Stimulated activated naive B cell treated with anti-CD40 and anti-IgM and Interleukin-4, amounts not matched to agents 10 μg/mL and 1 μg/mL and 100 μg/mL, for 72 hours (primary cell): ENCODE measurements at regions not wholly inside any gene's neighbourhood (a gene's known extent, or its start where the extent isn't known, plus 50 kb on each side); places are given as distances from the start of the nearest gene placed in this dataset.
"Not testable (repeated sequence)": the region's sequence is repeated elsewhere in the genome, so short reads cannot be mapped to it uniquely, and the experiment has no call there.

ENCODE experiments used
- ATAC-seq, 2 donors: fragments of 150-1000 bp; cut with Tn5 transposase; replicated peaks; 2 replicates each; pipeline ENCODE4 v1.10.0; 2021; ENCODE audit warnings: moderate library complexity in 1 of 2
- DNase-seq: peaks from one replicate; pipeline ENCODE4 v3.0.0; 2021
- H3K27ac Mint-ChIP-seq: one replicate; pipeline ENCODE4 v1.8.0; 2022; ENCODE audit warnings: mild to moderate bottlenecking, mixed read lengths
- H3K27me3 Mint-ChIP-seq, 2 donors: one replicate each; pipeline ENCODE4 v1.8.0; 2022; ENCODE audit warnings: mixed read lengths in 2 of 2
- H3K36me3 Mint-ChIP-seq, 2 donors: one replicate each; pipeline ENCODE4 v1.8.0; 2022; ENCODE audit warnings: mixed read lengths in 2 of 2, mild to moderate bottlenecking in 1 of 2
- H3K4me1 Mint-ChIP-seq, 2 donors: one replicate each; pipeline ENCODE4 v1.8.0; 2022; ENCODE audit warnings: mixed read lengths in 2 of 2, mild to moderate bottlenecking in 1 of 2
- H3K4me3 Mint-ChIP-seq, 2 donors: one replicate each; pipeline ENCODE4 v1.8.0; 2022; ENCODE audit warnings: mild to moderate bottlenecking in 2 of 2, mixed read lengths in 2 of 2, moderate library complexity in 1 of 2
- H3K9me3 Mint-ChIP-seq, 2 donors: one replicate each; pipeline ENCODE4 v1.8.0; 2022; ENCODE audit warnings: mixed read lengths in 2 of 2, mild to moderate bottlenecking in 1 of 2

DNA sequence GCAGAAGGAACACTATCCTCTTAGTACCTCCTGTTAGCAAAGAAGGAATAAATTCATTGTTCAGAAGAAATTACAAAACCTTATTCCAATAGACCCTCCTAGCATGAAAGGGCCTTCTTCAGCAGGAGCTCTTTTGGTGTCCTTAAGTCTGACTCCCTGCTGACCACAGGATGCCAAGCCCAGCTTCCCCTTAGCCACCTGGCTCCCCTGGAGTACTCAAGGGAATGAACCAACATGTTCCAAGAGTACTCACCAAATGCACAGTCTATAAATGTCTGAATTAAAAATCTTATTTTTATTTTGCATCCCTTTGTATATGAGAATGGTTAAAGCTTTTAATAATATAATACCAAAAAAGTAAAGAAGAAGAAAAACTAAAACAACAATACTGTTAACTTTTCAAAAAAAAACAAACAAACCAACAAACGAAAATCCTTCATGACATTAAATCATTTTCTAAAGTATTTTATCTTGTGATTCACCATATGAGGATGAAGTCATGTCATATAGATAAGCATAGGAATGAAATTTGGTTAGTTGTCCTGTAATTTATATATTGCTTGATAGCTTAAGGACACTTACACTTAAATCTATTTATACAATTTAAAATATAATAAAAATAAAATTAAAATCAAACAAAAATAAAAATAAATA lies 1355.1 kb downstream of the HACE1 start:
- no peaks in the 10 kb centered on the region for H3K27me3 Mint-ChIP-seq
- ATAC-seq: no peak
- H3K27ac Mint-ChIP-seq: no peak overlapping the region
- peaks cover 0 to 1% of the 10 kb centered on the region in 2 donors for H3K9me3 Mint-ChIP-seq
- no peaks in the 10 kb centered on the region for H3K36me3 Mint-ChIP-seq
- no peak for DNase-seq
- H3K4me1 Mint-ChIP-seq: no peaks in the 10 kb centered on the region
- H3K4me3 Mint-ChIP-seq: no peak overlapping the region

DNA sequence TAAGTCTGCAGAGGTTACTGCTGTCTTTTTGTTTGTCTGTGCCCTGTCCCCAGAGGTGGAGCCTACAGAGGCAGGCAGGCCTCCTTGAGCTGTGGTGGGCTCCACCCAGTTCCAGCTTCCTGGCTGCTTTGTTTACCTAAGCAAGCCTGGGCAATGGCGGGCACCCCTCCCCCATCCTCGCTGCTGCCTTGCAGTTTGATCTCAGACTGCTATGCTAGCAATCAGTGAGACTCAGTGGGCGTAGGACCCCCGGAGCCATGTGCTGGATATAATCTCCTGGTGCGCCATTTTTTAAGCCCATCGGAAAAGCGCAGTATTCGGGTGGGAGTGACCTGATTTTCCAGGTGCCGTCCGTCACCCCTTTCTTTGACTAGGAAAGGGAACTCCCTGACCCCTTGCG lies 1363.1 kb downstream of the HACE1 start:
- H3K36me3 Mint-ChIP-seq, H3K27me3 Mint-ChIP-seq, DNase-seq, H3K9me3 Mint-ChIP-seq, H3K4me1 Mint-ChIP-seq, H3K27ac Mint-ChIP-seq, H3K4me3 Mint-ChIP-seq, ATAC-seq: not testable (repeated sequence)

DNA sequence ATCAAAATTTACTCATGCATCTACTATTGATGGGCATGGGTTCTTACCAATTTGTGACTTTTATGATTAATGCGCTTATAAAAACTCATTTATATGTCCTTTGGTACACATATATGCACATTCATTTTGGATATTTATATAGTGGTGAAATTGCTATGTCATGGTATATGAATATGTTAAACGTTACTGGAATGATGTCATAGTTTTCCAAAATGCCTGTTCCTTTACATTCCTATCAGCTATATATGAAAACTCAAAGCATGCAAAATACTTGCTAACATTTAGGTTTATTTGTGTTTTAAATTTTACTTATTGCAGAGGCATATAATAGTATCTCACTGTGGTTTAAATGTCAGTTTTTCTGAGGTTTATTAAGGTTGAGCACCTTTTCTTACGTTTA lies 1403.1 kb downstream of the HACE1 start:
- no peak overlapping the region for H3K4me3 Mint-ChIP-seq
- no peaks in the 10 kb centered on the region for H3K9me3 Mint-ChIP-seq
- no peak for ATAC-seq
- no peaks in the 10 kb centered on the region for H3K4me1 Mint-ChIP-seq
- no peaks in the 10 kb centered on the region for H3K36me3 Mint-ChIP-seq
- no peaks in the 10 kb centered on the region for H3K27me3 Mint-ChIP-seq
- H3K27ac Mint-ChIP-seq: no peak overlapping the region
- DNase-seq: no peak

GRCh38 chr6:103455275-103455674 lies 1404.4 kb downstream of the HACE1 start:
- Mint-ChIP-seq H3K36me3 (no peaks in the 10 kb centered on the region), H3K27ac (no peak overlapping the region), H3K27me3 (no peaks in the 10 kb centered on the region), H3K4me1 (no peaks in the 10 kb centered on the region), H3K4me3 (no peak overlapping the region), H3K9me3 (no peaks in the 10 kb centered on the region)
- no peak for DNase-seq
- ATAC-seq: no peak

- H3K4me3 Mint-ChIP-seq: no peak overlapping the region
These were observed 1450.2 kb downstream of the HACE1 start for GRCh38 chr6:103409475-103409874.

GRCh38 chr6:103405321-103405720 lies 1454.4 kb downstream of the HACE1 start:
- no peaks in the 10 kb centered on the region for H3K36me3 Mint-ChIP-seq
- no peaks in the 10 kb centered on the region for H3K27me3 Mint-ChIP-seq
- no peak overlapping the region for H3K27ac Mint-ChIP-seq

More at GRCh38 chr6:103409475-103409874, 1450.2 kb downstream of the HACE1 start:
- H3K9me3 Mint-ChIP-seq: no peaks in the 10 kb centered on the region
- DNase-seq (no peak), ATAC-seq (no peak)
- H3K27me3 Mint-ChIP-seq: no peaks in the 10 kb centered on the region
- H3K4me1 Mint-ChIP-seq: no peaks in the 10 kb centered on the region
- H3K36me3 Mint-ChIP-seq: no peaks in the 10 kb centered on the region
- no peak overlapping the region for H3K27ac Mint-ChIP-seq

DNA sequence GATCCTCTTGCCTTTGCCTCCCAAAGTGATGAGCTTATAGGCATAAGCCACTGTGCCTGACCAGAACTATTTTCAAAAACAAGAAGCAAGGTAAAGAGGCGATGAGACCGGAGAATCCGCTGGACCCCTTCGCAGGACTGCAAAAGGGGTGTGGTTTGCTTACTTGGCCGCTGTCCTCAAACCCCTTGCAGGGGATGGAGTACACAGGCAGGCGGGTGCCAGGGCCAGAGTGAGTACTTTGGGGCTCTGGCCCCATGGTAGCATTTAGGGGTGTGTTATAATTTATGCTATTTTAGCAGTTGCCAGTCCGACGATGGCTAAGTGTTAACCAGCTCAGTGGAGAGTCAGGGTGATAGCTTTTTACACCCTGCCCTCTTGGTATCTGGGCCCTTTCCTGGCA lies 1454.9 kb downstream of the HACE1 start:
- no peaks in the 10 kb centered on the region for H3K36me3 Mint-ChIP-seq
- H3K4me1 Mint-ChIP-seq: no peaks in the 10 kb centered on the region
- DNase-seq (no peak), ATAC-seq (no peak)
- H3K9me3 Mint-ChIP-seq: no peaks in the 10 kb centered on the region
- H3K27me3 Mint-ChIP-seq: no peaks in the 10 kb centered on the region
- H3K4me3 Mint-ChIP-seq: no peak overlapping the region
- no peak overlapping the region for H3K27ac Mint-ChIP-seq

More at GRCh38 chr6:103405321-103405720, 1454.4 kb downstream of the HACE1 start:
- no peaks in the 10 kb centered on the region for H3K9me3 Mint-ChIP-seq
- no peaks in the 10 kb centered on the region for H3K4me1 Mint-ChIP-seq
- H3K4me3 Mint-ChIP-seq: no peak overlapping the region
- ATAC-seq (no peak), DNase-seq (no peak)

DNA sequence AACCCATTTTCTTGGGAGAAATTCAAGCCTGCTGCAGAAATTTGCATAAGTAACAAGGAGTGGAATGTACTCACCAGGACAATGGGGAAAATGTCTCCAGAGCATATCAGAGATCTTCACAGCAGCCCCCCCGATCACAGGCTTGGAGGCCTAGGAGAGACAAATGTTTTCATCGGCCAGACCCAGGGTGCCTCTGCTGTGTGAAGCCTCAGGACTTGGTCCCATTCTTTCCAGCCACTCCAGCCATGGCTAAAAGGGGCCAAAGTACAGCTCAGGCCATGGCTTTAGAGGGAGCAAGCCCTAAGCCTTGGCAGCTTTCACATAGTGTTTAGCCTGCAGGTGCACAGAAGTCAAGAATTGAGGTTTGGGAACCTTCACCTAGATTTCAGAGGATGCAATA lies 1463.0 kb downstream of the HACE1 start:
- ATAC-seq: no peak
- DNase-seq: no peak
- Mint-ChIP-seq H3K9me3 (peaks cover 17 to 18% of the 10 kb centered on the region in 2 donors), H3K27me3 (no peaks in the 10 kb centered on the region), H3K4me3 (no peak overlapping the region), H3K36me3 (no peaks in the 10 kb centered on the region), H3K4me1 (no peaks in the 10 kb centered on the region), H3K27ac (no peak overlapping the region)

- no peak for ATAC-seq
- no peaks in the 10 kb centered on the region for H3K36me3 Mint-ChIP-seq
- no peaks in the 10 kb centered on the region for H3K27me3 Mint-ChIP-seq
- no peak overlapping the region for H3K27ac Mint-ChIP-seq
- no peaks in the 10 kb centered on the region for H3K4me1 Mint-ChIP-seq
- no peak for DNase-seq
- H3K4me3 Mint-ChIP-seq: no peak overlapping the region
- H3K9me3 Mint-ChIP-seq: peaks cover 0 to 5% of the 10 kb centered on the region in 2 donors
These were observed 1480.4 kb downstream of the HACE1 start for GRCh38 chr6:103379272-103379671.

DNA sequence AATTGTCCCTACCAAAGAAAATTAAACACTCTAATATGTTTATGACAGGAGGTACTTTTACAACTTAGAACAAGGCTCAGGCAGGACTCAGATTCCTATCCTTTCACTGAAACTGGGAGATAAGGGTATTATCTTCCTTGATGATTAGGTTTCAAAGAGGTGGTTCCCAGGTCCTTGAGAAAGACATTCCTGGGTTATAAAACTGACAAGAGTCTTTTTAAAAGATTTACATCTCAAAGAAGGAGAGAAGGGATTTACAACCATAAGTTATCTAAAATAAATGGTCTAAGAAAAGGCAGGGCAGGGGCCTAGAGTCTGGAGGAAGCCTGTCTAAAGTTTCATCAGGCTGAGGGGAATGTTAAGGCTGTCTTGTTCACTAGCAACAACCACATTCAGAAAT lies 1492.5 kb downstream of the HACE1 start:
- H3K36me3 Mint-ChIP-seq: no peaks in the 10 kb centered on the region
- H3K4me3 Mint-ChIP-seq: no peak overlapping the region
- no peaks in the 10 kb centered on the region for H3K27me3 Mint-ChIP-seq
- no peak overlapping the region for H3K27ac Mint-ChIP-seq
- H3K4me1 Mint-ChIP-seq: no peaks in the 10 kb centered on the region
- ATAC-seq (no peak), DNase-seq (no peak)
- H3K9me3 Mint-ChIP-seq: peaks cover 5 to 12% of the 10 kb centered on the region in 2 donors

DNA sequence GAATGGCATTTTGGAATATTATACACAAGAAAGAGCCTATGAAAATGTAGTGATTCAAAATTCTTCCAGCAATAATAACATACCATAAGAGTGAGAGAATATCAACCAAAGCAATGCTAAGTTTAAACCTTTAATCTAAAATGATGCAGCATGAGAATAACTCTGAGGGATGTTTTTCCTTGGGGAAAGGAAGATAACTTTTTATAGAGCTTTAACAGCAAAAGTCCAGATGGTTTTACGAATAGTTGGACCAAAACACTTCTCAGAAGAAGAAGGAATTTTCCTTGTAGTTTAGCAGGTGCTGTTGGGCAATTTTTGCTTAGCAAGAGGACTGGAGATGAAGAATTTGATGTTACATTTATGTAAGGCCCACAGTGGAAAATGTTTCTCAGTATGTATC lies 1503.2 kb downstream of the HACE1 start:
- no peak for DNase-seq
- Mint-ChIP-seq H3K27ac (no peak overlapping the region), H3K36me3 (no peaks in the 10 kb centered on the region), H3K4me1 (no peaks in the 10 kb centered on the region), H3K4me3 (no peak overlapping the region), H3K9me3 (peaks cover 0 to 7% of the 10 kb centered on the region in 2 donors), H3K27me3 (no peaks in the 10 kb centered on the region)
- ATAC-seq: no peak

- no peaks in the 10 kb centered on the region for H3K9me3 Mint-ChIP-seq
- ATAC-seq (no peak), DNase-seq (no peak)
- no peaks in the 10 kb centered on the region for H3K36me3 Mint-ChIP-seq
- no peak overlapping the region for H3K27ac Mint-ChIP-seq
- no peaks in the 10 kb centered on the region for H3K4me1 Mint-ChIP-seq
- no peaks in the 10 kb centered on the region for H3K27me3 Mint-ChIP-seq
- H3K4me3 Mint-ChIP-seq: no peak overlapping the region
These were observed 1515.1 kb downstream of the HACE1 start for GRCh38 chr6:103344554-103345163.

DNA sequence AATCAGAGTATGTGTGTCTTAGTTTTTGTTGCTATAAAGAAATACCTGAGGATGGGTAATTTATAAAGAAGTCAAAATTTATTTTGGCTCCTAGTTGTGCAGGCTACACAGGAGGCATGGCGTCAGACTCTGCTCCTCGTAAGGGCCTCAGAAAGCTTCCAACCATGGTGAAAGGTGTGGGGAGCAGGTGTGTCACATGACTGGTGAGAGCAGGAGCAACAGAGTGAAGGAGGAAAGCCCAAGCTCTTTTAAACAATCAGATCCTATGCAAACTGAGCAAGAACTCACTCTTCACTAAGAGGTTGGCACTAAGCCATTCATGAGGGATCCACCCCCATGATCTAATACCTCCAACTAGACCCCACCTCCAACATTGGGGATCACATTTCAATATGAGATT lies 1524.3 kb downstream of the HACE1 start:
- no peaks in the 10 kb centered on the region for H3K36me3 Mint-ChIP-seq
- H3K27ac Mint-ChIP-seq: no peak overlapping the region
- ATAC-seq (no peak), DNase-seq (no peak)
- H3K4me1 Mint-ChIP-seq: no peaks in the 10 kb centered on the region
- H3K27me3 Mint-ChIP-seq: no peaks in the 10 kb centered on the region
- no peaks in the 10 kb centered on the region for H3K9me3 Mint-ChIP-seq
- no peak overlapping the region for H3K4me3 Mint-ChIP-seq

DNA sequence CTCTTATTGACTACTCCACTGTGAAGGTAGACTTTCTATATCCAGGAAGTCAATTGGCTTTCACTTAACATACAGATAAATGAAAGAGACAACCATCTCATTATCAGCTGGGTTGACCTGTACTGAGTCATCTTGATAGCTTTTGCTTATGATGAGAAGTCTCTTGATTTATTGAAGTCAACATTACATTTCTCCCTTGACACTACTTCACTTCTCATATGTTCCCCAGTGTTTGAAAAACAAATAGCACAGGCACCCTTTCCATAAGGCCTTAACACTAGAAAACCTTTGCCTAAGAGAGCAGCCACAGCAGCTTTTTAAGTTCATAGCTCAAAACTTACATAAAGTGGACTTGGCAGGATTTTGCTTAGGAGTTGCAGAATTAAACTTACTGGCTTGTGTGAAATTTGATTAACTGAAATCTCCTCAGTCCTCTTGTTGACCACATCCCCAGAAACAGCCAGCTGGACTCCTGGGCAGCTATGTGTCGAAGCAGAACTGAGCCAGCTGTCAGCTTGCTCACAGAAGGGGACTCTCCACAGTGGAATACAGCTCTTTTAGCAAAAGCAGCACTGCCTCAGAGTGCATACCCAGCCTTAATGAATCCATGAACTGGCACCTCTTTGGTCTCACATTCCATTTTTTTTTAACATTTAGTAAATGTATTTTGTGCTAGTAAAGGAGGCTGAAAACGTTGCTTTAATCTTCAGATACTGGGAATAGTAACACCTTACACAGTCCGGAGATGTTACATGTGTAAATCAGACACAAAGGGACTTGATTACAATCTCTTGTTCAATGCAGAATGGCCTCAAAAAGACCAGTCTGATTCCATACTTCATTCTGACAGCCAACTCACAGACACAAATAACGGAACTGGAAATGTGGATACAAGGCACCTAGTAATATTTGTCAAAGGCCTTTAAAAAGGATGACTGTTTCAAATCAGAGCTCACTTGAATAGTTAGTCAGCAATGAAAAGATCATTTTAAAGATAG lies 1532.7 kb downstream of the HACE1 start:
- peaks cover 0 to 4% of the 10 kb centered on the region in 2 donors for H3K9me3 Mint-ChIP-seq
- no peaks in the 10 kb centered on the region for H3K27me3 Mint-ChIP-seq
- DNase-seq: no peak
- ATAC-seq: no peak
- H3K27ac Mint-ChIP-seq: no peak overlapping the region
- no peaks in the 10 kb centered on the region for H3K36me3 Mint-ChIP-seq
- no peaks in the 10 kb centered on the region for H3K4me1 Mint-ChIP-seq
- no peak overlapping the region for H3K4me3 Mint-ChIP-seq
